DND-41 (cell line): ENCODE measurements at regions not wholly inside any gene's neighbourhood (a gene's known extent, or its start where the extent isn't known, plus 50 kb on each side); places are given as distances from the start of the nearest gene placed in this dataset.

ENCODE experiments used
- CTCF ChIP-seq: IDR thresholded peaks from 2 replicates; pipeline ENCODE4 v1.5.1; 2012; ENCODE audit warnings: borderline replicate concordance, low read length, moderate library complexity, mild to moderate bottlenecking; ENCODE audit not compliant: poor library complexity, severe bottlenecking; ENCODE audit errors: extremely low read depth
- EZH2 ChIP-seq: IDR thresholded peaks from 3 replicates; pipeline ENCODE4 v1.6.1; 2012; ENCODE audit warnings: borderline replicate concordance, low read depth, mild to moderate bottlenecking, moderate library complexity, low read length, inconsistent platforms; ENCODE audit not compliant: severe bottlenecking

GRCh38 chr2:42978887-42979415 is 186.6 kb upstream of the HAAO start:
- TF ChIP-seq CTCF (no peak), EZH2 (no peak)
